ENCODE measurements at regions not wholly inside any gene's neighbourhood (a gene's known extent, or its start where the extent isn't known, plus 50 kb on each side); places are given as distances from the start of the nearest gene placed in this dataset.

GRCh38 chr7:10767771-10768170, 205.9 kb upstream of the PHF14 start:
- Histone ChIP-seq H3K36me3 (ENCODE audit: control insufficient read depth in 2 of 2, extremely low read depth in 1 of 2, insufficient read depth in 2 of 2, low read length in 2 of 2) (no peaks in the 10 kb centered on the region), H3K9ac (ENCODE audit: control insufficient read depth, extremely low read depth, insufficient read depth, low read length) (no peak overlapping the region), H3K9me3 (ENCODE audit: control insufficient read depth, low read depth, low read length) (no peaks in the 10 kb centered on the region), H3K4me1 (ENCODE audit: control insufficient read depth, extremely low read depth, insufficient read depth, low read length) (no peaks in the 10 kb centered on the region), H3K27ac (ENCODE audit: control insufficient read depth, insufficient read depth, low read length) (no peak overlapping the region), H3K27me3 (ENCODE audit: control insufficient read depth, extremely low read depth, insufficient read depth, low read length) (no peaks in the 10 kb centered on the region), H3K9me1 (ENCODE audit: control insufficient read depth, extremely low read depth, insufficient read depth, low read length) (no peaks in the 10 kb centered on the region), H4K20me1 (ENCODE audit: control insufficient read depth, extremely low read depth, insufficient read depth, low read length) (no peaks in the 10 kb centered on the region), H3K4me3 (ENCODE audit: control insufficient read depth in 2 of 3, extremely low read depth in 1 of 3, insufficient read depth in 2 of 3, low read depth in 1 of 3, low read length in 3 of 3) (no peak overlapping the region), H2AFZ (ENCODE audit: control insufficient read depth, low read length) (no peak overlapping the region), H3K79me2 (ENCODE audit: control insufficient read depth, insufficient read depth, low read length) (no peaks in the 10 kb centered on the region), H3K4me2 (ENCODE audit: control insufficient read depth, extremely low read depth, insufficient read depth, low read depth, low read length) (no peak overlapping the region)
- FAIRE-seq: no peak
- no peak for DNase-seq (ENCODE audit: low read depth, low spot score)
- TF ChIP-seq, protein P1, sequence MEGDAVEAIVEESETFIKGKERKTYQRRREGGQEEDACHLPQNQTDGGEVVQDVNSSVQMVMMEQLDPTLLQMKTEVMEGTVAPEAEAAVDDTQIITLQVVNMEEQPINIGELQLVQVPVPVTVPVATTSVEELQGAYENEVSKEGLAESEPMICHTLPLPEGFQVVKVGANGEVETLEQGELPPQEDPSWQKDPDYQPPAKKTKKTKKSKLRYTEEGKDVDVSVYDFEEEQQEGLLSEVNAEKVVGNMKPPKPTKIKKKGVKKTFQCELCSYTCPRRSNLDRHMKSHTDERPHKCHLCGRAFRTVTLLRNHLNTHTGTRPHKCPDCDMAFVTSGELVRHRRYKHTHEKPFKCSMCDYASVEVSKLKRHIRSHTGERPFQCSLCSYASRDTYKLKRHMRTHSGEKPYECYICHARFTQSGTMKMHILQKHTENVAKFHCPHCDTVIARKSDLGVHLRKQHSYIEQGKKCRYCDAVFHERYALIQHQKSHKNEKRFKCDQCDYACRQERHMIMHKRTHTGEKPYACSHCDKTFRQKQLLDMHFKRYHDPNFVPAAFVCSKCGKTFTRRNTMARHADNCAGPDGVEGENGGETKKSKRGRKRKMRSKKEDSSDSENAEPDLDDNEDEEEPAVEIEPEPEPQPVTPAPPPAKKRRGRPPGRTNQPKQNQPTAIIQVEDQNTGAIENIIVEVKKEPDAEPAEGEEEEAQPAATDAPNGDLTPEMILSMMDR (optimal IDR thresholded peaks at IDR 0.05 in 1 of 3, IDR thresholded peaks at IDR 0.05 in 1 of 3, conservative IDR thresholded peaks at IDR 0.05 in 1 of 3; ENCODE audit: extremely low read depth in 1 of 3, insufficient read depth in 2 of 3, low read length in 3 of 3): no peak
- TF ChIP-seq EZH2 (IDR thresholded peaks at IDR 0.05; ENCODE audit: low read length): no peak
- dilution Hi-C loops (cut with MboI; ENCODE audit: extremely low pct_ligation_motif_present, low sequenced_read_pairs): no loop called here

DNA sequence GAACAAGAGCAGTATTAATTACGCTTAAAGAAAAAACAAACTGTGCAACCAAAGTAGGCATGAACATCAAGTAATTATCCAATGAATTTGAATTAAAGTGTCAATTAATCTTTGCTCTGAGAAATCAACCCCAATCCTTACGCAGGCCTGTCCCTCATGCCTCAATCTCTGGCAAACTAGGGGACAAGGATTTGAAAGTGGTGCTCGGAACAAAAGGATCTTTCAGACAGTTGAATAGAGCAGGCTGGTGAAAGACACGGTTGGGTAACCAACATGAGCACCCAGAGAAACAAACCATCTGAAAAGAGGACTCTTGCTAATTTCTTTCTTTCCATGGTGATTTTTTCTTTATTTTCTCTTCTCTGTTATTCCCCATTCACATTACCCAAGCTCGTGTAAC, 203.5 kb upstream of the PHF14 start:
- Histone ChIP-seq H4K20me1 (ENCODE audit: control insufficient read depth, extremely low read depth, insufficient read depth, low read length) (no peaks in the 10 kb centered on the region), H3K36me3 (ENCODE audit: control insufficient read depth in 2 of 2, extremely low read depth in 1 of 2, insufficient read depth in 2 of 2, low read length in 2 of 2) (no peaks in the 10 kb centered on the region), H3K4me3 (ENCODE audit: control insufficient read depth in 2 of 3, extremely low read depth in 1 of 3, insufficient read depth in 2 of 3, low read depth in 1 of 3, low read length in 3 of 3) (no peak overlapping the region), H3K4me2 (ENCODE audit: control insufficient read depth, extremely low read depth, insufficient read depth, low read depth, low read length) (no peak overlapping the region), H3K27me3 (ENCODE audit: control insufficient read depth, extremely low read depth, insufficient read depth, low read length) (no peaks in the 10 kb centered on the region), H3K9me3 (ENCODE audit: control insufficient read depth, low read depth, low read length) (no peaks in the 10 kb centered on the region), H3K27ac (ENCODE audit: control insufficient read depth, insufficient read depth, low read length) (no peak overlapping the region), H3K9me1 (ENCODE audit: control insufficient read depth, extremely low read depth, insufficient read depth, low read length) (no peaks in the 10 kb centered on the region), H2AFZ (ENCODE audit: control insufficient read depth, low read length) (no peak overlapping the region), H3K79me2 (ENCODE audit: control insufficient read depth, insufficient read depth, low read length) (no peaks in the 10 kb centered on the region), H3K4me1 (ENCODE audit: control insufficient read depth, extremely low read depth, insufficient read depth, low read length) (no peaks in the 10 kb centered on the region), H3K9ac (ENCODE audit: control insufficient read depth, extremely low read depth, insufficient read depth, low read length) (no peak overlapping the region)
- FAIRE-seq: no peak
- no peak for DNase-seq (ENCODE audit: low read depth, low spot score)
- dilution Hi-C loops (cut with MboI; ENCODE audit: extremely low pct_ligation_motif_present, low sequenced_read_pairs): no loop called here
- TF ChIP-seq, protein P1 (optimal IDR thresholded peaks at IDR 0.05 in 1 of 3, IDR thresholded peaks at IDR 0.05 in 1 of 3, conservative IDR thresholded peaks at IDR 0.05 in 1 of 3; ENCODE audit: extremely low read depth in 1 of 3, insufficient read depth in 2 of 3, low read length in 3 of 3): no peak
- TF ChIP-seq EZH2 (IDR thresholded peaks at IDR 0.05; ENCODE audit: low read length): no peak

Measured in keratinocyte (primary cell).